D341Med (cell line): ENCODE measurements at regions not wholly inside any gene's neighbourhood (a gene's known extent, or its start where the extent isn't known, plus 50 kb on each side); places are given as distances from the start of the nearest gene placed in this dataset.
A peak's percentile ranks its signal among the peaks of the same experiment; 100 is the strongest.
"Not testable (repeated sequence)": the region's sequence is repeated elsewhere in the genome, so short reads cannot be mapped to it uniquely, and the experiment has no call there.

Source experiments
- DNase-seq: peaks from one replicate; pipeline ENCODE4 v3.0.0; 2012; ENCODE audit warnings: low spot score

DNA sequence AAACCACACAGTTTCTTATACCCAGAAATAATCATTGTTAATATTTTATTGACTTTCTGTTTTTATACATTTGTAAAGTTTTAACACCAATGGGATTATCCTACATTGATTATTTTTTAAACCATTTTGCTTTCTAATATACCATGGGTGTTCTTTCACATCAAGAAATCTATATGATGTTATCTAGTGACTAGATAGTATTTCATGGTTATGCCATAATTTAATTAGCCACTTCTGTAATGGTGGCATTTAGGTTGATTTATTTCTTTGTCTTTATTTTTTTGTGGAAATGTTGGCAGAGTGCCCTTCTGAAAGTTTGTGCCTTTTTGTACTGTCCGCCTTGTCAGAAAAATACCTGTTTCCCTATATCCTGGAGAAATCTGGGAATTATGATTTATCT, 193.3 kb downstream of the CEP135 start:
- no peak for DNase-seq

DNA sequence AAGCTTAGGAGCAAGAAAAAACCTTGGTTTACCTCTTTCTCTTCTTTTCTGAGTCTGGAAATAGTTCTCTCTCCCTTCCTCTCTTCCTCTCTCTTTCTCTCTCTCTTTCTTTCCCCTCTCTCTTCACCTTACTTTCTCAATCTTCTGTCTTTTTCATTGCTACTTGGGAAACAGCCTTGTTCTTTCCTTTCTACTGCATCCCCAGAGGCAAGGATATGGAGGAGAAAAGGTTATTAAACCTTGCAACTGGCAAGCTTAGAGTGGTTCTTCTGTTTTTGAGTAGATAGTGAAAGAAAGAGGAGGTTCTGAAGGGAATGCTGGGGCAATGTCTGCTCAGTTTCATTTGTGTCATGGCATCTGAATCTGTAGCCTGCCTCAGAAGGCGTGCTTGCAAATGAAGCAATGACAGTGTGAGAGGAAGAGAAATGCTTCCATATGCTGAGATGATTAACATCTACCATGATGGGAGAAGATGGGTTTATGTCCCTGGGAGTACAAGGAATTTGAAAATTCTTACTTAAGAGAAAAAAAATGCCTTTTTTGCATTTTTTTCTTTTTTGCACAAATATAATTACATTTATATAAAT, 190.6 kb downstream of the CEP135 start:
- DNase-seq = no peak

DNA sequence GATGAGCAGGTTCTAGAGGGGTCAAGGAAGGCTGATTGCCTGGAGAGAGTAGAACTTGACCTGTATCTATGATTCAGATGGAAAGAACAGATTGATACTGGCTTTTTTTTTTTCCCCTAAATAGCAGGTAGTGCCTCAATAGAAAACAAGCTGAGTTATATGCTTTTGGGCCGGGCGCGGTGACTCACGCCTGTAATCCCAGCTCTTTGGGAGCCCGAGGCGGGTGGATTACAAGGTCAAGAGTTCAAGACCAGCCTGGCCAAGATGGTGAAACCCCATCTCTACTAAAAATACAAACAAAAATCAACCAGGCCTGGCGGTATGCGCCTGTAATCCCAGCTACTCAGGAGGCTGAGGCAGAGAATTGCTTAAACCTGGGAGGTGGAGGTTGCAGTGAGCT, 186.1 kb downstream of the CEP135 start:
- not testable (repeated sequence) for DNase-seq

DNA sequence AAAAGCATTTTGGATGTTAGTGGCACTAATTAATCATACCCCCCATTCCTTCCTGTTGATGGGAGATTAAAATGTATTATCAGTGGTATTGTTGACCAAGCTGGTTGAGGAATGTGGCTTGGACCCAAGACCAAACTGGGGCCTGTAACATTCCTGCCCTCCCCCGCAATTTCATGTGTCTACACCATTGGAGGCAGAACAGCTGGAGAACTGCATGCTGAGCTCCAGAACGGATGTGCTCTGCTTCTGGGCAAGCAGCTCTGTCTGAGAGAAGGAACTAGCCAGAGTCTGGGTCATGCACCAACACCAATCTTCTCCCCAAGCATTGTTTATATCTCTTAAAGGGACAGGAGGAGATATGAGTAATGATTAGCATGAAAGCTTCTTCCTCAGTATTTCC, 185.5 kb downstream of the CEP135 start:
- no peak for DNase-seq

DNA sequence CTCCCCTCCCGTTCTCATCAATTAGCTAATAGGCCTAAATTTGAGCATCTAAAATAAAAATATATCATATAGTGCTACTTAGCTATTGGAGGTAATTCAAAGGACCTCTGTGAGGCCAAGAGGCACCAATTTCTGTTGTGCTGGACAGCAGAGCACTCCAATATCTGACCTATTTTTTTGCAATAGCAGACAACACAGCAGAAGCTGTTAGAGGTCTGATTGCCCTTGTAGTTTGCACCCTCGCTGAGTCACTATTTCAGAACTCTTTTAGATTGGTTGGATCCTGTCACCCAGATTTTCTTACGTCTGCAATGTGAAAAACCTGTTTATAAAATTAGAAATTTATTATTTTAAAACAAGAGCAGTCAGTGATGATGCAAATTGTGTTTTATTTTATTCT, 184.1 kb downstream of the CEP135 start:
- DNase-seq = no peak

DNA sequence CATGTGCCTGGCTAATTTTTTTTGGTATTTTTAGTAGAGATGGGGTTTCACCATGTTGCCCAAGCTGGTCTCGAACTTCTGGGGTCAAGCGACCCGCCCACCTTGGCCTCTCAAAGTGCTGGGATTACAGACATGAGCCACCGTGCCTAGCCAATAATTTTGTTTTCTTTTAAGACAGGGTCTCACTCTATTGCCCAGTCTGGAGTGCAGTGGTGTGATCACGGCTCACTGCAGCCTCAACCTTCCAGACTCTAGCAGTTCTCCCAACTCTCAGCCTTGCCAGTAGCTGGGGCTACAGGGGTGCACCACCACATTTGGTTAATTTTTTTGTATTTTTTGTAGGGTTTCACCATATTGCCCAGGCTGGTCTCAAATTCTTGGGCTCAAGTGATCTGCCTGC, 183.4 kb downstream of the CEP135 start:
- DNase-seq = not testable (repeated sequence)

DNA sequence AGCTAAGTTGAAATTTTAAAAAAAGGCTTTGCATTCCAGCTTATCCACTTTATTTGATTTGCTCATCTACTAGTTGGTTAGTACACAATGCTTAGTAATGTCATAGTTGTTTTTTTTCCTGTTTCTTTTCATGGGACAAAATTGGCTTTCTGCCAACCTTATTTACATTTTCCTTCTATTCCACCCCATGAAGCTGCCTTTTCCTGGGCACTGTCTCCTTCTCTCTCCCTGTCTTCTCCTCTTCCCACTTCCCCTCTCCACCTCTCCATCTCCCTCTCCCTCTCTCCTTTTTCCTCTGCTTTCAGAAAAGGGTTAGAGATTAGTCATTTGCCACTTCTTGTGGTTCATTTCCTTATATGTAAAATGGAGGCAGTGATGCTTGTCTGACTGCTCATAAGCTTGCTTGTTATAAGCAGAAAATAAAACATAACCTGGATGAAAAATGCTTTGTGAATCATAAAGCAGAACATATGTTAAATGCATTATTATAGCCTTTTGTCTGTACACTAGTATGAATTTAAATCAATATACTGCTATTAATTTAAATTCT, 181.9 kb downstream of the CEP135 start:
- no peak for DNase-seq

DNA sequence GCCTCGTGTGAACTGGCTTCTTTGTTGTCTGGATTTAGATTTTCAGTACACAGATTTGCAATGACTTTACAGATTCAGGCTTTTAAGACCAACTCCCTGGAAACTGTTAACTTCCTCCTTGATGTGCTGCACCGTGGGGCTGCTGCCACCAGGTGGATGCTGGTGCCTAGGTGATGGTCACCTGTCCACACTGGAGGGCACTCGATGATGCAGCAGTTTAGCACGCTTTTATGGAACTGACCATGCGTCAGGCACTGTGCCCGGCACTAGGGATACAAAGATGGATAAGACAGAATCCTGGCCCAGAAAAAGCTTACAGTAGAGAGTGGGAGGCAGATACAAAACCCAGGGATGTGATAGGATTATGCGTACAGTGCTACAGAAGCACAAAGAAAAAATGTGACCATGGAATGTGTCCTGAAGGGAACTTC, 180.7 kb downstream of the CEP135 start:
- peak; percentile 44 for DNase-seq

DNA sequence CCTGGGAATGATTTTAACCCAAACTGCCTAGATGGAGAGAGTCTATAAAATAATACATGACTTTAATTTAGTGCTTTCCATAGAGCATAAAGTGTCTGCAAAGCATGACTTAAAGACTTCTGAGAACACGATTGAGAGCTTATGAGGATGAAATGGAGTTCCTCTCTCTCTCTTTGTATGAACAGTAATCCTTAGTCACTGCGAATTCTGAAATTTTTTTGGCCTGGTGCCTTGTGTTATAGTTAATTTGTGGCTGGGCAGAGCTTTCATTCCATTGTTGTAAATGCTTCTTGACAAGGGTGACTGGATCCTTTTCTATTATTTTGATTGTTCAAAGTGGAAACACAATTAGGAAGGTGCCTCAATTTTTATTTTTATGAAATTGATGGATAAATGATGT, 179.5 kb downstream of the CEP135 start:
- no peak for DNase-seq

DNA sequence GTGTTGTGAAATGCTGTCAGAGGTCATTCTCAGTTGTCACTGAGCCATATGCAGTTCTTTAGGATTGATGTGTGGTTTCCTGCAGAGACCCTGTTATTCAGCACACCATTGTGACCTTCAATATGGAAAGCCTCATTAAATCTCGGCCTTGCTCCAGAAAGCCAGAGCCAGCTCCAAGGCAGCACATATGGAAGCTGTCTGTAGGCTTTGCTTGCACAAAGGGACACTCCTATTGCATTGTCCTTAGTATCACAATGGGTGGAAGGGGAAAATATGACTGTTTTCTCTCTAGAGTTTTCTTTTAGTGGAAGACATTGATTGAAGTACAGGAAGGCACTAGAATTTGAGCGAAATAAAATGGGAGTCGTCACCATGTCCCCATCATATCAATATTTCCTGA, 179.0 kb downstream of the CEP135 start:
- no peak for DNase-seq

DNA sequence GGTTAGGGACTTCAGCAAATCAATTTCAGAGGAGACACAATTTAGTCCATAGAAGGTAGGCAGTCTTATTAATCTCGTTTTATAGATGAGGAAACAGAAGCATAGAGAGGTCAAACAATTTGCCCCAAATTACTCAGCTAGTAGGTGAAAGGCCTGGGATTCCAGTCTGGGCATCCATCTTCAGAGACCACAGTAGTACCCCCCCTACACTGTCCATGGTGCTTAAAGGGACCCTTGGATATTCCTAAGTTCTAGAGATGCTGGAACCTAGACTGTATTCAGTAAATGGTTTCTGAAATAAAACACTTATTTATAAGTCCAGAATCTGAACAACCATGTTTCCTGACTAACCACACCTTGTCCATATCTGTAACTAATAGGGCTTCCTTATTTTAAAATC, 174.8 kb downstream of the CEP135 start:
- no peak for DNase-seq

DNA sequence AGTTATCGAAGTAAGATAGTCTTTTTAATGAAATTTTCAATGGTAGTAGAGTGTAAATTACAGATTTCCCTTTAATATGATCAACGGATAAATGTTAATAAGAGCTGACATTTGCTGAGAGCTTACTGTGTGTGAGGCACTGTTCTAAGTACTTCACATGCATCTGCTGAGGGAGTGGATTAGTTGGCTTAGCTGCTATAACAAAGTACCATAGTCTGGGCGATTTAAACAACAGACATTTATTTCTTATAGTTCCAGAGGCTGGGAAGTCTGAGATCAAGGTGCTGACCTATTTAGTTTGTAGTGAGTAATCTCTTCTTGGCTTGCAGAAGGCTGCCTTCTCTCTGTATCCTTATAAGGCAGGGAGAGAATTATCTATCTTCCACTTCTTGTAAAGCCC, 174.3 kb downstream of the CEP135 start:
- peak; percentile 43 for DNase-seq

DNA sequence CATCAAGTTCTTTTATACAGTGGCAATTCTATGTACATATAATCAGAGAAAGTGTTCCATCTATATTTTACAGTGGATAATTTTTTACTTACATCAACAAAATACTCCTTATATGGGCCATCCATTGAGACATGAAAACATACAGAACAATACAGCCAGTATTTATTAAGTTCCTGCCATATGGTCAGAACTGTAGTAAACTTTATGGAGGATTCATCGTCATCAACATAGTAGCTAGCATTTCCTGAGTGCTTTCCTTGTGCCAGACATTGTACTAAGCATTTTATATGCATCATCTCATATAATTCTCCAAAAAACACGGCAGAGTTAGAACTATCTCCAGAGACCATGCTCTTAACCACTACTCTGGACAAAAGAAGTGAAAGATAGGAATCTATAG, 170.1 kb downstream of the CEP135 start:
- DNase-seq = no peak

DNA sequence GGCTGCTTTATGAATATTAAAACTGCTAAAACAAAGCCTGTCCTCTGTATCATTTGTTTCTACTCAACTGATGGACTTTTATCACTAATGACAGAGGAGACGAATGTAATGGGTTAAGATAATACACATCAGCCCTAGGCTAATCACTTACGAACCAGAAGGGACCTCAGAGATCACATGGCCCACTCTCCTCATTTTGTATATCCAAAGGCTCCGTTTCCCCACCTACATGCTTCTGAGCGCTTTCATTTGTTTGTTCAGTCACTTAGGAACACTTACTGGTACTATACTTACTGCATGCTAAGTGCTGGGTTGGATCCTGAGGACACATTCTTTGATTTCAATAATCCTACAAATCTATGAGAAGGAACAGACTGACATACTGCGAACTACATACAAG, 169.3 kb downstream of the CEP135 start:
- DNase-seq = no peak

DNA sequence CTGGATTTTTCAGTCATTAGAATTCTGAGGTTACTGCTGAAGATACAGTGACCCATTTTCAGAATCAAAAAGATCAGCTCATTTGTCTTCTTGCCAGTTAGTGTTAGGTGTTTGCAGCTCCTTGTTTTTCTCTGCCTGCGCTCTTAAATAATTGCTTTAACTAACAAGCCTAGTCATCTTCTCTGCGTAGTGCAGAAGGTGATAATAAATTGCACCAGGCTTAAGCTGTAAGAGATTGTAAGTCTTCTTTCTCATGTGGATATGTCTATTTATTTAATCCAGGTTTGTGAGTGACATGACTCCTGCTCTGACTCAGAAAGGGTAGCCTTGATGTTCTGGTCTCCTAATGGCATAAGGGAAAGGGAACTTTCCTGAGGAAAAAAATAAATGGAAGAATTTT, 167.2 kb downstream of the CEP135 start:
- DNase-seq = no peak

DNA sequence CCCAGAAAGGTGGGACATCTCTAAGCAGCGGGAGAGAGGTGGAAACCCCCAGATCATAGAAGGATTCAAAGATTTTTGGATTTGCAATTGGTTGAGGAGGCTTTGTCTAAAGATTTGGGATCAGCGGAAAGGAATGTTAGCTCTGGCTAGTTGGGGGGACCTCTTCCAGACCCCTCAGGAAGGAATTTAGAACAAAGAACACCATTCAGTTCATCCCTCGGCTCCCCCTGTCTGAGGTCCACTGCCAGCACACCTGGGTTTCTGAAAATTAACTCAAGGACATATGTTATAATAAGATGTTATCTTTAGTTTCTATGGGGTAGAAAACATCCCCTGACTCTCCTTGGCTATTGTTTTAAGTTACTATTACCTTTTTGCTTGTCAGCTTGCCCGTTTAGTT, 163.6 kb downstream of the CEP135 start:
- no peak for DNase-seq

DNA sequence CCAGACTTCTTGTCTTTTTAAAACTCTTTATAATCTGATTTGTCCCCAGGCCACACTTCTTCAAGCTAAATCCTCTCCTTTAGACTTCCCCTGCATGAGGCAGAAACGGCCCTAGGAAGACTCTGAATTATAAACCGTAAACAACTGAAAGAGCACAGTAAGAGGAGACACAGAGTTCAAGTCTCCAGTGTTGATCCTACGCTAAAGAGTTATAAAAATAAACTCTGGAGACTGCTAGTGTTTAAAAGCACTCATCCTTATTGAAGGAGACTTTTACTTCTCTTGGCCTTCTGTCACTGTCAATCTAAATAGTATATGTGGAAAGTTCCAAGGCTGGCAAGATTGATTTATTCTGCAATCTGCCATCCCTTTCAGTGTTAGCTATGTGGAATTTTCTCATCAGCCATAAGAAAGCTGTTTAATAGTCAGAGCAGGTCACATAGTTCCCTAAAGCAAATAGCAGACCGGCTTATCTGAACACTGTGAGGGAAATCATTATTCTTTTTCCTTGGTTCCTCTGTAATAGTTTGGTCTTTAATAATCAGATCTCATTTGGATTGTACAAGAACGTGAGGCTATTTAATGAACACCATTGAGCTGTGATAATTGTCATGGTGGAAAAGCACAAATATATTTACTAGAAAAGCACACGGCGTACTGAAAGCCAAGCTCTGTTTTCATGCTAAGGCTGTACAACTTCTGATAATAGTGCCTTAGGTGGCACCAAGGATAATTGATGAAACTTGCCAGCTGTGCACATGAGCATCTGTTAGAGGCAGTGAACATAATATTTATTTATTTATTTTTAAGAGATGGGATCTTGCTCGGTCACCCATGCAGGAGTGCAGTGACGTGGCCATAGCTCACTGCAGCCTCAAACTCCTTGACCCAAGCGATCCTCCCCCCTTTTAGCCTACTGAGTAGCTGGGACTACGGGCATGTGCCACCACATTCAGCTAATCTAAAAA, 157.7 kb downstream of the CEP135 start:
- DNase-seq = no peak

DNA sequence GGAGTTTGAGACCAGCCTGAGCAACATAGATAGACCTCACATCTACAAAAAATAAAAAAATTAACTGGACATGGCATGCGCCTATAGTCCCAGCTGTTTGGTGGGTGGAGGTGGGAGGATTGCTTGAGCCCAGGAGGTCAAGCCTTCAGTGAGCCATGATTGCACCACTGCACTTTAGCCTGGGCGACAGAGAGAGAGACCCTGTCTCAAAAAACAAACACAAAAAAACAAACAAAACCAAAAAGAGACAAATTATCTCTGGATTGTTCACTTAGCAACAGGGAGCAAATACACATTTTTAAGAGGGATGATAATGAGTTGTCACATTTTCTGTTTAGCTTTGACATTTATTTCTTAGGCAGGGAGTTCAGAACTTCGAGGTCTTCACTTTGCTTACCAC, 155.4 kb downstream of the CEP135 start:
- no peak for DNase-seq

DNA sequence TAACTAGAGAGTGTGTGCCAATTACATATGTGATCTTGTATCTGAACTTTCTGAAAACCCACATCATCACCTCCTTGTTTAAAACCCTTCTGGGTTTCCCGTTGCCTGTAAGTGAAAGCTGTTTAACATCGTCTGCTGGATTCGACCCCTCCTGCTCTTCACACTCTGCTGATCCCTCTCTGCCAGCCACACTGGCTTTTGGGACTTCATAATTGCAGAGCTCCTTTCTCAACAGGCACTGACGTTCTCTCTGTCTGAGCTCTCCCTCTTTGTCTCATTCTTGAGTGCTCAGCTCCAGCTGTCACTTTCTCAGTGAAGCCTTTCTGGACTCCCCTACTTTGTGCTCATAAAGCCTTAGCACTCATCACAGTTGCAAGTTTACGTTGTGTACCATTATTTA, 153.9 kb downstream of the CEP135 start:
- peak; percentile 55 for DNase-seq

DNA sequence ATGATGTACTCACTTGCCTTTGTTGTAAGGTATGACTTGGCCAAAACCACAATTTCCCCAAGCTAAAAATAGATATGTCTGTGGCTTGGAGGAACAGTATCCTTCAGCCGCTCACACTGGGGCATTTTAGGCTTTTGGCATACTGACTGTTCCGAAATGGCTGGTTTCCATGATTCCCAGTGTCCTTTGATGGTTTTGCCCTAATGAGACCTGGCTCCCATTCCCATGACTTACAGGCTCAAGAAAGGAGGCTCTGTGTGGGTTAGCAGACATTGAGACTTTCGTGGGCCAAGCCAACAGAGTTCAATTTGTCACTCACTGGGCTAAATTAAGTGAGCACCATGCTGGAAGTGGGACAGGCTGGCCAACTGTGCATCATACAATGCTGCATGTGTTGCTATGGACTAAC, 150.6 kb downstream of the CEP135 start:
- DNase-seq = no peak

DNA sequence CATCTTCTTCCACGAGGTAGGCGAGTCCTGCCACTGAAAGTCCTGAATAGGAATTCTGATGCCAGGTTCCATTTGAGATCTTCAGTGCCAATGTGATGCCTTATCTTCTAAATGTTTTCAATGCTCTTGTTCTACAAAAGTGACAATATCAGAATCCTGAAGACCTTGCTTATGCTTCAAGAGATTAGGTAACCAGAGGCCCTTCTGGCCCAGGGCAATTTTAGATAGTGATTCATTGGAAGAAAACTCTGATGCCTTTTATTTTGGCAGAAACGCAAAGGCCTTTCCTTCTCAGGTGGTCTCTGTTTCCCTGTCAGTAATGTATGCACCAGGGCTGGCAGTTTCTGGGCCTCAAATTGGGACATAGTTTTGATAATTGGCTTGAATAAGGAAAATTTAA, 144.8 kb downstream of the CEP135 start:
- no peak for DNase-seq

DNA sequence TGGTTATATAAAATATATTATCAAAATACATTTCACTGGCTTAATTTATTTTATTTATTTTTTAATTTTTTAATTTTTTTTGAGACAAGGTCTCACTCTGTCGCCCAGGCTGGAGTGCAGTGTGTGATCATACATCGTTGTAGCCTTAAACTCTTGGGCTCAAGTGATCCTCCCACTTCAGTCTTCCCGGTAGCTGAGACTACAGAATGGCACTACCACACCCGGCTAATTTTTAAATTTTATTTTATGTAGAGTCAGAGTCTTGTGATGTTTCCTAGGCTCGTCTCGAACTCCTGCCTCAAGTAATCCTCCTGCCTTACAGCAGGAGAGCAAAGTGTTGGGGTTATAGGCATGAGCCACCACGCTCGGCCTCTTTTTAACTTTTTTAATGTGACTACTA, 143.8 kb downstream of the CEP135 start:
- DNase-seq = no peak

DNA sequence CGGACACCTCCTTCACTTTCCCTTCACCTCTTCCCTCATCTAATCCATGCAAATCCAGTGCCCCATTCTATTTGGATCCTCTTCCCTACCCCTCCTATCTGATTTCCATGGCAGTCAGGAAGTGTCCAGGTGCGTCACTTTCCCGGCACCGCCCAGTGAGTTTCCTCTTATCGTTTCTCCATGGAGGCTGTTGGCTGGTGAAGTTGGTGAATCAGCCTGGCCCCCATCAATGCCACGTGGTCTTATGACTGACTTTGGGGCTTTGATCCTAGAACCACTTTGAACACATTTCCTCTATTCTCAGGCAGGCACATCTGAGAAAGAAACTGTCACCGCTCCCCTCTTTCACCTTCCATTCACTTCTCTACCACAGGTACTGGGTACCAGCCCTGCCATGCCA, 137.8 kb downstream of the CEP135 start:
- no peak for DNase-seq
